Endothelial cell of umbilical vein (primary cell): ENCODE measurements at regions not wholly inside any gene's neighbourhood (a gene's known extent, or its start where the extent isn't known, plus 50 kb on each side); places are given as distances from the start of the nearest gene placed in this dataset.

Source experiments
- BruUV-seq: library from RNA; stranded (reverse); fragments of 400-500 nt; replicated peaks from 2 replicates; lab custom pipeline; 2021; lab: Mats Ljungman, UMichigan
- CTCF ChIA-PET: fragments of 300-600, 350-600 bp; sonication (Branson Sonifier 250); formaldehyde crosslinking; loops from one replicate; lab custom pipeline; 2021; ENCODE audit warnings: antibody characterized with exemption, inconsistent platforms; lab: Charles Lee
- POLR2A ChIA-PET: fragments of 300-600, 350-600 bp; sonication (Branson Sonifier 250); formaldehyde crosslinking; loops from one replicate; lab custom pipeline; 2021; ENCODE audit warnings: antibody characterized with exemption, inconsistent platforms; lab: Charles Lee
- DNase-seq: peaks from one replicate; pipeline ENCODE4 v3.0.0-alpha.2; 2011; ENCODE audit warnings: low read depth, low spot score
- FAIRE-seq: peaks from 2 replicates; lab custom pipeline; 2011; peaks lifted over from hg19 to GRCh38; lab: Jason Lieb, UNC
- H2AFZ ChIP-seq: 2 replicates; pipeline ENCODE4 v1.6.0; 2012; ENCODE audit warnings: low read depth, low read length, control low read depth, inconsistent platforms
- H3K27ac ChIP-seq: 2 replicates; pipeline ENCODE4 v1.5.1; 2011; ENCODE audit warnings: low read depth, mild to moderate bottlenecking, control low read depth, low read length, moderate library complexity; ENCODE audit not compliant: insufficient read depth
- H3K27me3 ChIP-seq, 2 experiments: 2 replicates each; pipeline versions ENCODE4 v1.6.0 to v1.6.1; 2011; ENCODE audit warnings: low read length in 2 of 2, mixed read lengths in 1 of 2; ENCODE audit not compliant: control insufficient read depth in 2 of 2, insufficient read depth in 2 of 2
- H3K36me3 ChIP-seq, 2 experiments: 2 replicates in 1 of 2; 3 replicates in 1 of 2; pipeline ENCODE4 v1.5.1; 2011; ENCODE audit warnings: low read length in 2 of 2, mild to moderate bottlenecking in 1 of 2, moderate library complexity in 1 of 2; ENCODE audit not compliant: control insufficient read depth in 2 of 2, insufficient read depth in 2 of 2; ENCODE audit errors: extremely low read depth in 1 of 2
- H3K4me1 ChIP-seq: 3 replicates; pipeline ENCODE4 v1.5.1; 2011; ENCODE audit warnings: mild to moderate bottlenecking, low read length; ENCODE audit not compliant: control insufficient read depth, insufficient read depth; ENCODE audit errors: extremely low read depth
- H3K4me2 ChIP-seq: 2 replicates; pipeline ENCODE4 v1.6.1; 2011; ENCODE audit warnings: low read length, control low read depth, mixed read lengths; ENCODE audit not compliant: insufficient read depth
- H3K4me3 ChIP-seq, 3 experiments: fragments of 200-600 bp in 1 of 3; sonication (generic), shearing (Covaris generic) in 1 of 3; replicated peaks in 1 of 3; 2 replicates each; pipeline ENCODE4 v1.5.1; 2011 to 2016; ENCODE audit warnings: control low read depth in 3 of 3, low read length in 3 of 3, mild to moderate bottlenecking in 2 of 3, inconsistent platforms in 1 of 3, low read depth in 1 of 3, moderate library complexity in 1 of 3; ENCODE audit not compliant: insufficient read depth in 1 of 3
- H3K79me2 ChIP-seq: 2 replicates; pipeline ENCODE4 v1.6.0; 2012; ENCODE audit warnings: low read length, inconsistent platforms; ENCODE audit not compliant: control insufficient read depth, insufficient read depth
- H3K9ac ChIP-seq: replicated peaks from 2 replicates; pipeline ENCODE3; 2011; ENCODE audit warnings: low read length, control low read depth; ENCODE audit not compliant: insufficient read depth; ENCODE audit errors: extremely low read depth
- H3K9me1 ChIP-seq: replicated peaks from 3 replicates; pipeline ENCODE4 v1.6.0; 2011; ENCODE audit warnings: mild to moderate bottlenecking, low read length; ENCODE audit not compliant: control insufficient read depth, insufficient read depth; ENCODE audit errors: extremely low read depth
- H3K9me3 ChIP-seq: replicated peaks from 2 replicates; pipeline ENCODE4 v1.5.1; 2012; ENCODE audit warnings: low read length, inconsistent platforms; ENCODE audit not compliant: control insufficient read depth, insufficient read depth
- H4K20me1 ChIP-seq: replicated peaks from 2 replicates; pipeline ENCODE3; 2011; ENCODE audit warnings: mild to moderate bottlenecking, low read length; ENCODE audit not compliant: control insufficient read depth, insufficient read depth; ENCODE audit errors: extremely low read depth
- CTCF ChIP-seq, 2 donors: IDR thresholded peaks; 1 replicate in 1 of 2; 2 replicates in 1 of 2; pipeline ENCODE4 v1.5.1; 2011; ENCODE audit warnings: low read length in 2 of 2, mild to moderate bottlenecking in 2 of 2, moderate library complexity in 2 of 2, control low read depth in 1 of 2, inconsistent platforms in 1 of 2, low read depth in 1 of 2; ENCODE audit not compliant: insufficient read depth in 1 of 2; ENCODE audit errors: extremely low read depth in 1 of 2
- EZH2 ChIP-seq: IDR thresholded peaks from 2 replicates; pipeline ENCODE4 v1.6.1; 2012; ENCODE audit warnings: borderline replicate concordance, low read depth, mild to moderate bottlenecking, moderate library complexity, low read length, inconsistent platforms; ENCODE audit not compliant: severe bottlenecking
- FOS ChIP-seq: IDR thresholded peaks from 2 replicates; pipeline ENCODE4 v1.6.1; 2011; ENCODE audit warnings: mild to moderate bottlenecking, low read length, moderate library complexity, borderline replicate concordance; ENCODE audit not compliant: insufficient read depth
- GATA2 ChIP-seq: IDR thresholded peaks from 2 replicates; pipeline ENCODE4 v1.7.0; 2011; ENCODE audit warnings: low read depth, mild to moderate bottlenecking, moderate library complexity, mixed read lengths, low read length; ENCODE audit not compliant: insufficient read length, insufficient read depth
- JUN ChIP-seq: IDR thresholded peaks from 2 replicates; pipeline ENCODE4 v1.6.1; 2011; ENCODE audit warnings: borderline replicate concordance, low read depth; ENCODE audit not compliant: insufficient read length, insufficient read depth
- MAX ChIP-seq: IDR thresholded peaks from 2 replicates; pipeline ENCODE4 v1.6.1; 2011; ENCODE audit not compliant: insufficient read depth, insufficient read length
- MYC ChIP-seq: IDR thresholded peaks from one replicate; pipeline ENCODE4 v1.6.1; 2011; ENCODE audit warnings: mild to moderate bottlenecking, low read depth, low read length
- POLR2A ChIP-seq: IDR thresholded peaks from 2 replicates; pipeline ENCODE4 v1.6.1; 2012; ENCODE audit warnings: low read depth, mild to moderate bottlenecking, control low read depth, low read length
- POLR2AphosphoS5 ChIP-seq: IDR thresholded peaks from 2 replicates; pipeline ENCODE4 v1.6.1; 2012; ENCODE audit warnings: low read depth, mild to moderate bottlenecking, control low read depth, low read length, moderate library complexity; ENCODE audit not compliant: insufficient read depth
- dilution Hi-C: fragments of 300-500 bp; cut with MboI; formaldehyde crosslinking; loops from one replicate; pipeline ENCODE4 v1.15.0; 2019; ENCODE audit warnings: low sequenced_read_pairs; ENCODE audit not compliant: extremely low pct_ligation_motif_present
- intact Hi-C: fragments of 100-400 bp; cut with micrococcal nuclease; formaldehyde crosslinking; loops from one replicate; pipeline ENCODE4 v1.10.0; 2022

GRCh38 chr11:15653191-15653710 lies 538.5 kb downstream of the INSC start:
- Histone ChIP-seq H3K27ac (no peak overlapping the region), H3K4me1 (peaks cover 3% of the 10 kb centered on the region), H3K9ac (no peak overlapping the region), H2AFZ (no peak overlapping the region), H3K4me3 (no peak overlapping the region), H3K9me3 (no peaks in the 10 kb centered on the region), H3K36me3 (no peaks in the 10 kb centered on the region), H3K9me1 (no peaks in the 10 kb centered on the region), H4K20me1 (no peaks in the 10 kb centered on the region), H3K4me2 (no peak overlapping the region), H3K79me2 (no peaks in the 10 kb centered on the region), H3K27me3 (no peaks in the 10 kb centered on the region)
- intact Hi-C loops (no loop called here), dilution Hi-C loops (no loop called here)
- no peak for TF ChIP-seq CTCF (IDR thresholded peaks at IDR 0.05; ENCODE audit: extremely low read depth in 1 of 2, insufficient read depth in 1 of 2, low read depth in 1 of 2, low read length in 2 of 2)
- TF ChIP-seq POLR2A: no peak
- no peak for TF ChIP-seq FOS
- no peak for TF ChIP-seq MAX
- no peak for TF ChIP-seq GATA2
- no peak for TF ChIP-seq POLR2AphosphoS5
- no peak for TF ChIP-seq MYC
- TF ChIP-seq JUN: no peak
- TF ChIP-seq EZH2: no peak
- DNase-seq (no peak), FAIRE-seq (no peak)
- ChIA-PET POLR2A (no interaction called here), CTCF (no interaction called here)
- no TSS peak for BruUV-seq
